BE2C (cell line): ENCODE measurements at regions not wholly inside any gene's neighbourhood (a gene's known extent, or its start where the extent isn't known, plus 50 kb on each side); places are given as distances from the start of the nearest gene placed in this dataset.

Experiments used
- DNase-seq: peaks from one replicate; pipeline ENCODE4 v3.0.0-alpha.2; 2020
- H3K27me3 ChIP-seq: fragments of 250-450 bp; sonication (Bioruptor Pico); 2 replicates; pipeline ENCODE4 v1.5.1; 2020; ENCODE audit warnings: mild to moderate bottlenecking
- H3K36me3 ChIP-seq: fragments of 250-450 bp; sonication (Bioruptor Pico); 2 replicates; pipeline ENCODE4 v1.5.1; 2020; ENCODE audit warnings: mild to moderate bottlenecking
- H3K4me1 ChIP-seq: fragments of 250-450 bp; sonication (Bioruptor Pico); 2 replicates; pipeline ENCODE4 v1.5.1; 2020
- H3K4me3 ChIP-seq: 2 replicates; pipeline ENCODE4 v1.5.1; 2011; ENCODE audit warnings: low read depth, low read length
- H3K9me3 ChIP-seq: fragments of 250-450 bp; sonication (Bioruptor Pico); 2 replicates; pipeline ENCODE4 v1.5.1; 2020
- CTCF ChIP-seq: IDR thresholded peaks from 2 replicates; pipeline ENCODE4 v1.5.1; 2012; ENCODE audit warnings: mild to moderate bottlenecking, low read depth, low read length

- H3K4me3 ChIP-seq = no peak overlapping the region
- no peaks in the 10 kb centered on the region for H3K36me3 ChIP-seq
- H3K27me3 ChIP-seq = no peaks in the 10 kb centered on the region
- no peaks in the 10 kb centered on the region for H3K9me3 ChIP-seq
- DNase-seq = no peak
- TF ChIP-seq CTCF = no peak
- H3K4me1 ChIP-seq = no peaks in the 10 kb centered on the region
Measured at GRCh38 chr2:146771531-146771930, 1073.3 kb upstream of the ACVR2A start.

- no peak for TF ChIP-seq CTCF
- Histone ChIP-seq H3K27me3 (no peaks in the 10 kb centered on the region), H3K36me3 (no peaks in the 10 kb centered on the region)
Measured at GRCh38 chr2:146764301-146764700, 1080.5 kb upstream of the ACVR2A start.

GRCh38 chr2:146762786-146763185 lies 1082.0 kb upstream of the ACVR2A start:
- Histone ChIP-seq H3K4me3 (no peak overlapping the region), H3K36me3 (no peaks in the 10 kb centered on the region), H3K9me3 (no peaks in the 10 kb centered on the region), H3K27me3 (no peaks in the 10 kb centered on the region), H3K4me1 (no peaks in the 10 kb centered on the region)
- no peak for TF ChIP-seq CTCF
- DNase-seq = no peak

More at GRCh38 chr2:146764301-146764700, 1080.5 kb upstream of the ACVR2A start:
- Histone ChIP-seq H3K4me3 (no peak overlapping the region), H3K4me1 (no peaks in the 10 kb centered on the region), H3K9me3 (no peaks in the 10 kb centered on the region)
- DNase-seq = no peak

- DNase-seq = no peak
- Histone ChIP-seq H3K4me1 (no peaks in the 10 kb centered on the region), H3K4me3 (no peak overlapping the region), H3K27me3 (no peaks in the 10 kb centered on the region), H3K9me3 (no peaks in the 10 kb centered on the region), H3K36me3 (no peaks in the 10 kb centered on the region)
- TF ChIP-seq CTCF = no peak
Measured at GRCh38 chr2:146754606-146755005, 1090.2 kb upstream of the ACVR2A start.

GRCh38 chr2:146748046-146748445 lies 1096.8 kb upstream of the ACVR2A start:
- no peak for DNase-seq
- no peak for TF ChIP-seq CTCF
- Histone ChIP-seq H3K27me3 (no peaks in the 10 kb centered on the region), H3K36me3 (no peaks in the 10 kb centered on the region), H3K4me3 (no peak overlapping the region), H3K9me3 (no peaks in the 10 kb centered on the region), H3K4me1 (no peaks in the 10 kb centered on the region)

- no peak for DNase-seq
- Histone ChIP-seq H3K4me3 (no peak overlapping the region), H3K27me3 (no peaks in the 10 kb centered on the region), H3K36me3 (no peaks in the 10 kb centered on the region), H3K9me3 (no peaks in the 10 kb centered on the region), H3K4me1 (no peaks in the 10 kb centered on the region)
- no peak for TF ChIP-seq CTCF
Measured at GRCh38 chr2:146741260-146741659, 1103.6 kb upstream of the ACVR2A start.
